Astrocyte of the cerebellum (primary cell): ENCODE measurements at regions not wholly inside any gene's neighbourhood (a gene's known extent, or its start where the extent isn't known, plus 50 kb on each side); places are given as distances from the start of the nearest gene placed in this dataset.
A peak's percentile ranks its signal among the peaks of the same experiment; 100 is the strongest.

Experiments used
- DNase-seq: peaks from one replicate; pipeline ENCODE4 v3.0.0-alpha.2; 2011; ENCODE audit warnings: low read depth
- H3K4me3 ChIP-seq: 2 replicates; pipeline ENCODE4 v1.5.1; 2011; ENCODE audit warnings: mild to moderate bottlenecking, low read depth, low read length, moderate library complexity
- in situ Hi-C: cut with HindIII; loops from 2 replicates; pipeline ENCODE4 v1.10.0; 2017; ENCODE audit warnings: low sequenced_read_pairs
- TF ChIP-seq, protein P1 (sequence below): IDR thresholded peaks from 2 replicates; pipeline ENCODE4 v1.5.1; 2012; ENCODE audit warnings: low read length, low read depth, moderate library complexity, mild to moderate bottlenecking; ENCODE audit errors: missing control alignments

- TF ChIP-seq, protein P1, sequence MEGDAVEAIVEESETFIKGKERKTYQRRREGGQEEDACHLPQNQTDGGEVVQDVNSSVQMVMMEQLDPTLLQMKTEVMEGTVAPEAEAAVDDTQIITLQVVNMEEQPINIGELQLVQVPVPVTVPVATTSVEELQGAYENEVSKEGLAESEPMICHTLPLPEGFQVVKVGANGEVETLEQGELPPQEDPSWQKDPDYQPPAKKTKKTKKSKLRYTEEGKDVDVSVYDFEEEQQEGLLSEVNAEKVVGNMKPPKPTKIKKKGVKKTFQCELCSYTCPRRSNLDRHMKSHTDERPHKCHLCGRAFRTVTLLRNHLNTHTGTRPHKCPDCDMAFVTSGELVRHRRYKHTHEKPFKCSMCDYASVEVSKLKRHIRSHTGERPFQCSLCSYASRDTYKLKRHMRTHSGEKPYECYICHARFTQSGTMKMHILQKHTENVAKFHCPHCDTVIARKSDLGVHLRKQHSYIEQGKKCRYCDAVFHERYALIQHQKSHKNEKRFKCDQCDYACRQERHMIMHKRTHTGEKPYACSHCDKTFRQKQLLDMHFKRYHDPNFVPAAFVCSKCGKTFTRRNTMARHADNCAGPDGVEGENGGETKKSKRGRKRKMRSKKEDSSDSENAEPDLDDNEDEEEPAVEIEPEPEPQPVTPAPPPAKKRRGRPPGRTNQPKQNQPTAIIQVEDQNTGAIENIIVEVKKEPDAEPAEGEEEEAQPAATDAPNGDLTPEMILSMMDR: no peak
- in situ Hi-C loops: no loop called here
- no peak overlapping the region for H3K4me3 ChIP-seq
- DNase-seq: no peak
Observed at GRCh38 chr3:177725165-177725564, 527.9 kb upstream of the TBL1XR1 start.

DNA sequence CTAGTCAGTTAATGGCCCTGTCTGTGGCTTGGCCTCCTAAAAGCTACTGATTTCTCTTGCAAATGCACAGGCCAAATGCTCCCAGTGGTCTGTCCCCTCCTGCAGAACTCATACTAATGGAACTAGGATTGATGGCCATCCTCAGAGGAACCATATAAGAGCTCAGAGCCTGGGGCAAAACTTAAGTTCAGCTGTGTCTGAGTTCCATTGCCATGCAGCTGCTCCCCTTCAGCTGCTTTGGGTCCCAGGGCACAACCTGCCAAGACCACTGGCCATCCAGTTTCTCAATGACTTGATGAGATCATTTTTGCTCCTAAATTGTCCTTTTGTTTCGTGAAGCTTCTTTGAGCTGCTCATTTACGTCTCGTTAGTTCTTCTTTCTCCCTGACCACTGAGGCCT lies 529.5 kb upstream of the TBL1XR1 start:
- in situ Hi-C loops: no loop called here
- no peak for DNase-seq
- TF ChIP-seq, protein P1: no peak
- H3K4me3 ChIP-seq: no peak overlapping the region

DNA sequence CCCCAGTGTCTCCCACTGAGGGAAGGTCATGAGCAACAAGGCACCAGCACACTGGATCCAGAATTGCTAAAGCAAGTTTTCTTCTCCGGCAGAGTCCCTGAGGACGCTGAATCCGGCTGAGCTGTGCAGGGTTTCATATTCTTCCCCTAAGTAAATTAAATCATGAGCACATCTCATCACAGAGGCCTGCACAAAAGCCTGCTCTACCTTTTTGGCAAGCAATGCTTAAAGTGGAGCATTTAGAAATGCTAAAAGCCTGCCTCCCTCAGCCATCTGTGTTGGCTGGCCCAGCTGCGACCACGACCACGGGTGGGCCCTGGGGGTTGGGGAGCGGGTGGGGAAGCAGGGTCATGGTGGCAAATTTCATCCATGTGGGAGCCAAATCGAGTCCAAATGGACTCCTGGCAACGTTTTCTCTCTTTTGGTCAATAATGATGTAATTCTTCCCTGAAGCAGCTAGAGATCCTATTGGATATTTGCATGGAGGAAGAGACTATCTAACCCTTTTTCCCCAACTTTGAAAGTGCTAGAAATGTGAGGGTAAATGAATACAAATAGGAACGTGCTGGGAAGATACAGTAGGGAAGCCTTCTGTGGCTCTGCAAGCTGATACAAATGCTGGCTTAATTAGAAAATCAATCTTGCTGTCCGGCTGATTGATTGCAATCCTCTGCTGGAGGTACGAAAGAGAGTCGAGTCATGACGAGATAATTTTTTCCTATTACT lies 532.8 kb upstream of the TBL1XR1 start:
- H3K4me3 ChIP-seq: no peak overlapping the region
- TF ChIP-seq, protein P1: no peak
- in situ Hi-C loops: no loop called here
- peak; percentile 70 for DNase-seq

DNA sequence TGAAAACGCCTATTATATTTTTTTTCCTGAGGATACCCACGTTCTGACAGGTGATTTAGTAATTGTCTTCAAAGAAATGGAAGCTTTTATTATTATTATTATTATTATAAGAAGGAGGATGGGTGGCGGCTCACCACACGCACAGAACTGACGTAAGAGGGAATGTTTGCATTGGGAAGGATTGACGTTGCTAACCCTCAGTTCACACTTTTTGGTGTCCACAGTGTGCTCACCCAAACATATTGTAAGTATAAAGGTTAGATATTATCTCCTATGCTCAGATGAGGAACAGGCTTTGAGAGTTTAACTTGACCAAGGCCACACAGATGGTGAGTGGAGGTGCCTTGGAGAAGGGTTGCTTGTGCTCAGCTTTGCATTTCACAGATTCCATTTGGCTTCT lies 533.5 kb upstream of the TBL1XR1 start:
- no peak overlapping the region for H3K4me3 ChIP-seq
- TF ChIP-seq, protein P1: no peak
- in situ Hi-C loops: no loop called here
- no peak for DNase-seq

- DNase-seq: peak; percentile 66
- TF ChIP-seq, protein P1: no peak
- in situ Hi-C loops: no loop called here
- no peak overlapping the region for H3K4me3 ChIP-seq
Observed at GRCh38 chr3:177731644-177732268, 534.5 kb upstream of the TBL1XR1 start.

DNA sequence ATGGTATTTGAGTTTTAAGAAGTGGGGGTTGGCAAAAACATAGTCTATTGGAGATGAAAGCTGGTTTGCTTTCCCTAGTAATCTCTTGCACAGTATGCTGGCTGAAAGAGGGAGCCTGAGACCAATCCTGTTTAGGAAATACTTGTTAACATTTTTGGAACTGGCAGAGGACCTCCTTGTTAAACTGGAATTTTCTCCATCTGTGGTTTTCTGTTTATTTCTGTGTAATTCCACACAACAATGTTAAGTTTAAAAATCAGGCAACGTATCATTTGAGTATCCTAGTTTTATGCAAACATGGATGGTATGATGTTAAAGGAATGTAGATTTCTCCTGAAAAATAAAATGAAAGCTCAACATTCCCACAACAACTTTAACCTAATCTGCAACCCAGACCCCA lies 536.0 kb upstream of the TBL1XR1 start:
- in situ Hi-C loops: no loop called here
- TF ChIP-seq, protein P1: no peak
- H3K4me3 ChIP-seq: no peak overlapping the region
- DNase-seq: no peak
